ENCODE measurements at regions not wholly inside any gene's neighbourhood (a gene's known extent, or its start where the extent isn't known, plus 50 kb on each side); places are given as distances from the start of the nearest gene placed in this dataset.

DNA sequence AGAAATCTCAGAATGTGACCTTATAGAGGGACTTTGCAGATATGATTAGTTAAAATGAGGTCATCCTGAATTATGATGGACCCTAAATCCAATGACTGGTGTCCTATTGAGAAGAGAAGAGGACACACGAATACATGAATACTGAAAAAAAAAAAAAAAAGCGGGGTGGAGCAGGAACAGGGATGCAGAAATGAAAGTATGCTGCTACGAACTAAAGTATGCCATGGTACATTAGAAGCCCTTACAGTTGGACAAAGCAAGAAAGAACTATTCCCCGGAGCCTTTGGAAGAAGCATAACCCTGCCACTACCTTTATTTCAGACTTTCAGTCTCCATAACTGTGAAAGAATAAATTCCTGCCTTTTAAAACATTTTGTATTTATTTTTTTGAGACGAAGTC lies 557.9 kb upstream of the NCAM2 start:
- TF ChIP-seq, protein P1, sequence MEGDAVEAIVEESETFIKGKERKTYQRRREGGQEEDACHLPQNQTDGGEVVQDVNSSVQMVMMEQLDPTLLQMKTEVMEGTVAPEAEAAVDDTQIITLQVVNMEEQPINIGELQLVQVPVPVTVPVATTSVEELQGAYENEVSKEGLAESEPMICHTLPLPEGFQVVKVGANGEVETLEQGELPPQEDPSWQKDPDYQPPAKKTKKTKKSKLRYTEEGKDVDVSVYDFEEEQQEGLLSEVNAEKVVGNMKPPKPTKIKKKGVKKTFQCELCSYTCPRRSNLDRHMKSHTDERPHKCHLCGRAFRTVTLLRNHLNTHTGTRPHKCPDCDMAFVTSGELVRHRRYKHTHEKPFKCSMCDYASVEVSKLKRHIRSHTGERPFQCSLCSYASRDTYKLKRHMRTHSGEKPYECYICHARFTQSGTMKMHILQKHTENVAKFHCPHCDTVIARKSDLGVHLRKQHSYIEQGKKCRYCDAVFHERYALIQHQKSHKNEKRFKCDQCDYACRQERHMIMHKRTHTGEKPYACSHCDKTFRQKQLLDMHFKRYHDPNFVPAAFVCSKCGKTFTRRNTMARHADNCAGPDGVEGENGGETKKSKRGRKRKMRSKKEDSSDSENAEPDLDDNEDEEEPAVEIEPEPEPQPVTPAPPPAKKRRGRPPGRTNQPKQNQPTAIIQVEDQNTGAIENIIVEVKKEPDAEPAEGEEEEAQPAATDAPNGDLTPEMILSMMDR (IDR thresholded peaks at IDR 0.05), result no peak
- TF ChIP-seq POLR2A (IDR thresholded peaks at IDR 0.05; ENCODE audit: low read depth), result no peak
